Keratinocyte (primary cell): ENCODE measurements at regions not wholly inside any gene's neighbourhood (a gene's known extent, or its start where the extent isn't known, plus 50 kb on each side); places are given as distances from the start of the nearest gene placed in this dataset.

Experiments
- EZH2 ChIP-seq: IDR thresholded peaks from one replicate; pipeline ENCODE4 v1.6.1; 2012; ENCODE audit warnings: inconsistent platforms, mild to moderate bottlenecking, low read length, moderate library complexity
- TF ChIP-seq, protein P1 (sequence below), 3 experiments: IDR thresholded peaks in 1 of 3; conservative IDR thresholded peaks in 1 of 3; optimal IDR thresholded peaks in 1 of 3; 2 replicates in 2 of 3; 3 replicates in 1 of 3; pipeline versions ENCODE3 to v1.5.1; 2011; ENCODE audit warnings: low read length in 3 of 3, mild to moderate bottlenecking in 3 of 3, moderate library complexity in 2 of 3, control low read depth in 1 of 3, inconsistent platforms in 1 of 3; ENCODE audit not compliant: insufficient read depth in 2 of 3; ENCODE audit errors: extremely low read depth in 1 of 3

DNA sequence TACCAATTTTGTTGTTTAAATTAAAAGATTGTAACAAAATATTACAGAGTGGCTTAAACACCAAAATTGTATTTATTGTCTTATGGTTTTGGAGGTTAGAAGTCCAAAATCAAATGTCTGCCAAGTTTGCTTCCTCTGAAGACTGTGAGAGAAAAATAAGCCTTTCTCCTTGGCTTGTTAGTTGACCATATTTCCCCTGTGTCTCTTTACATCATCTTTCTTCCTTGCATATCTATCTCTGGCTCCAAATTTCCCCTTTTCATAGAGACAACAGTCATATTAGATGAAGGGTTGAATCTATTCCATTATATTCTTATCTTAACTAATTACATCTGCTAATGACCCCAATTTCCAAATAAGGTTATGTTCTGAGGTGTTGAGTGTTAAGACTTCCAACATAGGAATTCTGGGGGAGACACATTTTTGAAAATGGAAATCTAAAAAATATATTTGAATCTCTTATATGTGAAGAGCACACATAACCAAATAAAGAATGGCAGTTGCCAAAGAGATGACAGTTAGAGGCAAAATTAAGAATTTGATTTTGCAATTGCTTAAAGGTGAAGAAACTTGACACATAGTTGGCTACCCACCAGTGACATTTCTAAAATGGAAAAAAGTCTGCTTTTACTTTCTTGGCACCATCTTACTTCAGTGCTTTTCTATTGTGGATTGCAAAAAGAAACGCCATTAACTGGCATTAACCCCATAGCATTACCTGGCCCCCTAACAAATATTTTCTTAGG is 407.2 kb downstream of the FSCB start:
- TF ChIP-seq, protein P1, sequence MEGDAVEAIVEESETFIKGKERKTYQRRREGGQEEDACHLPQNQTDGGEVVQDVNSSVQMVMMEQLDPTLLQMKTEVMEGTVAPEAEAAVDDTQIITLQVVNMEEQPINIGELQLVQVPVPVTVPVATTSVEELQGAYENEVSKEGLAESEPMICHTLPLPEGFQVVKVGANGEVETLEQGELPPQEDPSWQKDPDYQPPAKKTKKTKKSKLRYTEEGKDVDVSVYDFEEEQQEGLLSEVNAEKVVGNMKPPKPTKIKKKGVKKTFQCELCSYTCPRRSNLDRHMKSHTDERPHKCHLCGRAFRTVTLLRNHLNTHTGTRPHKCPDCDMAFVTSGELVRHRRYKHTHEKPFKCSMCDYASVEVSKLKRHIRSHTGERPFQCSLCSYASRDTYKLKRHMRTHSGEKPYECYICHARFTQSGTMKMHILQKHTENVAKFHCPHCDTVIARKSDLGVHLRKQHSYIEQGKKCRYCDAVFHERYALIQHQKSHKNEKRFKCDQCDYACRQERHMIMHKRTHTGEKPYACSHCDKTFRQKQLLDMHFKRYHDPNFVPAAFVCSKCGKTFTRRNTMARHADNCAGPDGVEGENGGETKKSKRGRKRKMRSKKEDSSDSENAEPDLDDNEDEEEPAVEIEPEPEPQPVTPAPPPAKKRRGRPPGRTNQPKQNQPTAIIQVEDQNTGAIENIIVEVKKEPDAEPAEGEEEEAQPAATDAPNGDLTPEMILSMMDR (optimal IDR thresholded peaks at IDR 0.05 in 1 of 3, IDR thresholded peaks at IDR 0.05 in 1 of 3, conservative IDR thresholded peaks at IDR 0.05 in 1 of 3; ENCODE audit: extremely low read depth in 1 of 3, insufficient read depth in 2 of 3, low read length in 3 of 3): no peak
- no peak for TF ChIP-seq EZH2
